ENCODE measurements at regions not wholly inside any gene's neighbourhood (a gene's known extent, or its start where the extent isn't known, plus 50 kb on each side); places are given as distances from the start of the nearest gene placed in this dataset.

DNA sequence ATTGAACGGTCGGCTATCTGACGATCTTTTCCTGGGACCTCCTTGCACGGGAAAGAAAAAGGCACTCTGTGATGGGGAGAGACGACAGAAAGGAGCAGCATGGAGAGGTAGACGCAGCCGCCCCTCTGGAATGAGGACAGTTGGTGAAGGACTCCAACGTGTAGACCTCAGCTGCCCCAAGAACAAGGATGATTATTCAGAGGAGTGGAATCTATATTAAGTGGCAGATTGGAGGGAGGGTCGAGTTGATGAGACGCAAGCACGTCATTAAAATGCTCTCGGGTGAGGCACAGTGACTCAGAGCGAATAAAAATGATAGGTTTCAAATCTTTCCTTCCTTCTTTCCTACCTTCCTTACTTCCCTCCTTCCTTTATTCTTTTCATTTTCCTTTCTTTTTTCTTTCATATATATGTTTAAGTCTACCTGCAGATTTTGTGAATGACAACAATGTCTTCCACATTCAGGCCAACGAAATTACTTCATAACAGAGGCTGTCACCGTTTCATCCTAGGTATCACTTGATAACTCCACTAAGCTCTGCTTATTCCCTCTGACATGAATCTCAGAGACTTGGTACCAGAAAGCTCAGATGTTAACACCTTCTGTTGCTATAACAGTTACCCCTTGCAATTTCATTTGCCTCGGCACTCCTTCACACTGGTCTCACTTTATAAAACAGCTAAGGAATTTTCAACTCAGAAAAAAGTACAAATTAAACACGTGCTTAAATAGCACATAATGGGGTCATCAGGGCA is 110.0 kb upstream of the PPARGC1A start:
- Mint-ChIP-seq H3K4me1 (ENCODE audit: low read depth, unreplicated experiment) (no peaks in the 10 kb centered on the region), H3K4me3 (ENCODE audit: unreplicated experiment) (no peak overlapping the region), H3K27me3 (ENCODE audit: insufficient read depth, unreplicated experiment) (peaks cover 9% of the 10 kb centered on the region), H3K27ac (ENCODE audit: unreplicated experiment) (no peak overlapping the region), H3K9me3 (ENCODE audit: unreplicated experiment) (no peaks in the 10 kb centered on the region), H3K36me3 (ENCODE audit: insufficient read depth, unreplicated experiment) (no peaks in the 10 kb centered on the region)
- Histone ChIP-seq H3K9me3 (no peaks in the 10 kb centered on the region), H3K36me3 (ENCODE audit: control insufficient read depth, insufficient read depth, low read length) (no peaks in the 10 kb centered on the region), H3K4me3 (ENCODE audit: low read depth, low read length) (no peak overlapping the region), H3K4me1 (no peaks in the 10 kb centered on the region), H3K27me3 (replicated peaks; ENCODE audit: control insufficient read depth, insufficient read depth, low read length) (no peaks in the 10 kb centered on the region)
- CTCF ChIA-PET = interaction anchor here (0.7 kb wide), 1 partner anchor 15 kb away, joined by 3 read pairs; no protein-coding TSS in a partner anchor
- POLR2A ChIA-PET = no interaction called here
- BruUV-seq (replicated peaks) = no TSS peak
- TF ChIP-seq, protein P1, sequence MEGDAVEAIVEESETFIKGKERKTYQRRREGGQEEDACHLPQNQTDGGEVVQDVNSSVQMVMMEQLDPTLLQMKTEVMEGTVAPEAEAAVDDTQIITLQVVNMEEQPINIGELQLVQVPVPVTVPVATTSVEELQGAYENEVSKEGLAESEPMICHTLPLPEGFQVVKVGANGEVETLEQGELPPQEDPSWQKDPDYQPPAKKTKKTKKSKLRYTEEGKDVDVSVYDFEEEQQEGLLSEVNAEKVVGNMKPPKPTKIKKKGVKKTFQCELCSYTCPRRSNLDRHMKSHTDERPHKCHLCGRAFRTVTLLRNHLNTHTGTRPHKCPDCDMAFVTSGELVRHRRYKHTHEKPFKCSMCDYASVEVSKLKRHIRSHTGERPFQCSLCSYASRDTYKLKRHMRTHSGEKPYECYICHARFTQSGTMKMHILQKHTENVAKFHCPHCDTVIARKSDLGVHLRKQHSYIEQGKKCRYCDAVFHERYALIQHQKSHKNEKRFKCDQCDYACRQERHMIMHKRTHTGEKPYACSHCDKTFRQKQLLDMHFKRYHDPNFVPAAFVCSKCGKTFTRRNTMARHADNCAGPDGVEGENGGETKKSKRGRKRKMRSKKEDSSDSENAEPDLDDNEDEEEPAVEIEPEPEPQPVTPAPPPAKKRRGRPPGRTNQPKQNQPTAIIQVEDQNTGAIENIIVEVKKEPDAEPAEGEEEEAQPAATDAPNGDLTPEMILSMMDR (IDR thresholded peaks at IDR 0.05; ENCODE audit: insufficient read depth in 1 of 2, low read depth in 1 of 2, low read length in 1 of 2, severe bottlenecking in 1 of 2, unreplicated experiment in 1 of 2) = no peak
- intact Hi-C loops (cut with micrococcal nuclease; ENCODE audit: unreplicated experiment) = loop anchor here (10.0 kb wide), 1 partner anchor 415 kb away; no protein-coding TSS in a partner anchor
- DNase-seq = no peak

DNA sequence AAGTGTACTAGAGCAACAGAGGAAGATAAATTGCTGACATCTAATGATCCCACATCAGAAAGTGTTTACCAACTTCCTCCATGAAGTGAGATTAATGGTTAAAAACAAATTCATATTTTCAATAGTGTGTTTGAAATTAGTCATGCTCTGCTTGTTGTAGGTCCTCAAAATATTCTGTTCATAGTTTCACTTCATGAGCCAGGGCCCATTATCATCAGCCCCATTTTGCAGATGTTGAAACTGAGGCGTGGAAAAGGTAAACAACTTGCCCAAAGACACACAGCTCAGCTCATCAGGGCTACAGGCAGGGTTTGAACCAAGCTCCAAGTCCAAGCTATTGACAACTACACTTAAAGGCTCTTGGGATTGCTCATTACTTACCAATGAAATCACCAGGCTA is 103.5 kb upstream of the PPARGC1A start:
- no peaks in the 10 kb centered on the region for H3K4me1 Mint-ChIP-seq (ENCODE audit: low read depth, unreplicated experiment)
- BruUV-seq (replicated peaks) = no TSS peak
- no peak overlapping the region for H3K4me3 Mint-ChIP-seq (ENCODE audit: unreplicated experiment)
- TF ChIP-seq, protein P1 (IDR thresholded peaks at IDR 0.05; ENCODE audit: insufficient read depth in 1 of 2, low read depth in 1 of 2, low read length in 1 of 2, severe bottlenecking in 1 of 2, unreplicated experiment in 1 of 2) = no peak
- Histone ChIP-seq H3K36me3 (ENCODE audit: control insufficient read depth, insufficient read depth, low read length) (no peaks in the 10 kb centered on the region), H3K4me1 (no peaks in the 10 kb centered on the region), H3K4me3 (ENCODE audit: low read depth, low read length) (no peak overlapping the region), H3K27me3 (replicated peaks; ENCODE audit: control insufficient read depth, insufficient read depth, low read length) (no peaks in the 10 kb centered on the region), H3K9me3 (no peaks in the 10 kb centered on the region)
- H3K27ac Mint-ChIP-seq (ENCODE audit: unreplicated experiment) = no peak overlapping the region
- no peaks in the 10 kb centered on the region for H3K36me3 Mint-ChIP-seq (ENCODE audit: insufficient read depth, unreplicated experiment)
- no peak for DNase-seq
- peaks cover 9% of the 10 kb centered on the region for H3K27me3 Mint-ChIP-seq (ENCODE audit: insufficient read depth, unreplicated experiment)
- ChIA-PET CTCF (no interaction called here), POLR2A (no interaction called here)
- intact Hi-C loops (cut with micrococcal nuclease; ENCODE audit: unreplicated experiment) = loop anchor here (10.0 kb wide), 1 partner anchor 421 kb away; no protein-coding TSS in a partner anchor
- H3K9me3 Mint-ChIP-seq (ENCODE audit: unreplicated experiment) = no peaks in the 10 kb centered on the region

DNA sequence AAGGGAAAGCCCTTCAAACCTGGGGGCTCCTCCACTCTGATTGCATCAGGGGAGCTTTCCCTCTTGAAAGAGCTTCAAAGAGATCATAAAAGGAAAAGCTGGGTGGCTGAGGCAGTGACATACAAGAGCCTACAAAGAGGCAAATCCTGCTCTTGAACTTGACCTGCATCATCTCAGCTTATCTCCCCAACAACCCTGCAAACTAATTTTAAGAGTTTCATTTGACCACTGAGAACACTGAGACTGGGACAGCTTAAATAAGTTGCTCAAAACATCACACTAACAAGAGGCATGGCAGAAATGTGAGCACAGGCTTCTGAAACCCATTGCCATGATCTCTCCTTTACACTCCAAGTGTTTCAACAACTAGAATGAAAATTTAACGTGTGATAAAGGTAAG is 101.6 kb upstream of the PPARGC1A start:
- BruUV-seq (replicated peaks) = no TSS peak

More for the DNA sequence above, 101.6 kb upstream of the PPARGC1A start:
- intact Hi-C loops (cut with micrococcal nuclease; ENCODE audit: unreplicated experiment) = loop anchor here (10.0 kb wide), 1 partner anchor 423 kb away; no protein-coding TSS in a partner anchor
- Histone ChIP-seq H3K4me3 (ENCODE audit: low read depth, low read length) (no peak overlapping the region), H3K4me1 (no peaks in the 10 kb centered on the region), H3K9me3 (no peaks in the 10 kb centered on the region), H3K36me3 (ENCODE audit: control insufficient read depth, insufficient read depth, low read length) (no peaks in the 10 kb centered on the region), H3K27me3 (replicated peaks; ENCODE audit: control insufficient read depth, insufficient read depth, low read length) (no peaks in the 10 kb centered on the region)
- Mint-ChIP-seq H3K9me3 (ENCODE audit: unreplicated experiment) (no peaks in the 10 kb centered on the region), H3K36me3 (ENCODE audit: insufficient read depth, unreplicated experiment) (no peaks in the 10 kb centered on the region), H3K27ac (ENCODE audit: unreplicated experiment) (no peak overlapping the region), H3K27me3 (ENCODE audit: insufficient read depth, unreplicated experiment) (peaks cover 7% of the 10 kb centered on the region), H3K4me3 (ENCODE audit: unreplicated experiment) (no peak overlapping the region), H3K4me1 (ENCODE audit: low read depth, unreplicated experiment) (no peaks in the 10 kb centered on the region)
- TF ChIP-seq, protein P1 (IDR thresholded peaks at IDR 0.05; ENCODE audit: insufficient read depth in 1 of 2, low read depth in 1 of 2, low read length in 1 of 2, severe bottlenecking in 1 of 2, unreplicated experiment in 1 of 2) = no peak
- DNase-seq = no peak
- POLR2A ChIA-PET = no interaction called here
- CTCF ChIA-PET = interaction anchor here (0.5 kb wide), 1 partner anchor 580 kb away, joined by 8 read pairs; no protein-coding TSS in a partner anchor
